ENCODE measurements at regions not wholly inside any gene's neighbourhood (a gene's known extent, or its start where the extent isn't known, plus 50 kb on each side); places are given as distances from the start of the nearest gene placed in this dataset.

DNA sequence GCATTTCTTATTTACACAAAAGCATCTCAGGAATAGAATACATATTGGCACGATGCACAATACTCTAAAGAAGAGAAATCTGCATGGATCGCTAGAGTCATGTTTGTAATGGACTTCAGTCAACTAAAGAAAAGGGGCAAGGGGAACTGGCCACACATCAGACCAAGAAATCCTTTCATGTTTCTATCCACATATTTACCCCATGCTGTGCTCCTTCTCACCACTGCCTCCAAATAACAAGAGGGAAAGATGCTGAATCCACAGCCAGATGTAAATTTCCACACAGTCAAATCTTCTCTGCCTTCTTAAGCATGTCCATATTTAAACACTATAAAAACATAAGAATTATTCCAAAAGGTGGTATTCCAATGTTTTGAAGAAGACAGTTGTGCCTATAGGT is 67.6 kb downstream of the COX18 start:
- FAIRE-seq = no peak

DNA sequence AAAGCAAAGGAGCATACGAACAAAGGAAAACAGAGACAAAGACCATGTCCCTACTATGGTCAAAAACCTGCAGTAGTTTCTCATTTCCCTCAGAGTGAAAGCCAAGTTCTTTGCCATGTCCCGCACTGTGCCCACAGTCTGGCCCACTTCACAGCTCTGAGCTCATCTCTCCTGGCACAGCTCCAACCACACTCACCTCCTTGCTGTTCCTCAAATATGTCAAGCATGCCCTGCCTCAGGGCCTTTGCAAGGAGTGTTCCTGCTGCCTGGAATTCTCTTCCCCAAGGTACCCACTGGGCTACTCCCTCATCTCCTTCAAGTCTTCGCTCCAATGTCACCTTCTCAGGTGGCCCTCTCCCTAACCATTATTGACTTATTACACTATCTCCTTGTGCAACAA is 72.1 kb downstream of the COX18 start:
- FAIRE-seq = no peak

DNA sequence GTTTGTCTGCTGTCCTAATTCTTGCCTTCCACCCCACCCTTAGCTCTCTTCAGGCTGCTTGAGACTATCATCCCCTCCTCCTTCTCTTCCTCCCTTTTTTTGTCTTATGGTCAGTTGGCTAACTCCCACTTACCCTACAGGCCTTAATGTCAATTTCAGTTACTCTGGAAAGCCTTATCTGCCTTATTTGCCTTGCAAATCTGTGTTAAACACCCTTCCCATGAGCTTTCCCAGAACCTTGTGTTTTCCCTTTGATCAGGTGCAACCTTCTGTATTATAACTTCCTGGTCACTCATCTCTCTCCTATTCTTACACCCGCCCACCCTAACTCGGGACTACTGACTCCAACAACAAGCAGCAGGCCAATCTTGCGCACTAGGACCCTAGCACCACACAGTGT is 74.8 kb downstream of the COX18 start:
- no peak for FAIRE-seq

DNA sequence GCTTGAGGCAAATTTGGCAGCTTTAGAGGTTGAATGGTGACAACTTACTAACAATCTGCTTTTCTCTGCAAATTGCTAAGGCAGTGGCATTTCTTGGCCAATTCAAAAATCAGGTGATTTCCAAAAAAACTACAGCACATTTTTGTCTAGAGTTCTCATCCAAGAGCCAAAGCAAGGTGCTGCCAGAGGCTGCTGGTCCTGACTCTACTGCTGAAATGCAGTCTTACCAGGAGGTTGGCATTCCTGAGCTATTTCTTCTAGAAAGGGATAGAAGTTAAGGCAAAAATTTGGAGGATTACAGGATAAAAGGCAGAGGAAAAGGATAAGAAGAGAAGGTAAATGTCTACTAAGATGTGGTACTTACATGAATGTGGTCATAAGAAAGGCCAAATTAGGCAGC is 75.6 kb downstream of the COX18 start:
- no peak for FAIRE-seq

DNA sequence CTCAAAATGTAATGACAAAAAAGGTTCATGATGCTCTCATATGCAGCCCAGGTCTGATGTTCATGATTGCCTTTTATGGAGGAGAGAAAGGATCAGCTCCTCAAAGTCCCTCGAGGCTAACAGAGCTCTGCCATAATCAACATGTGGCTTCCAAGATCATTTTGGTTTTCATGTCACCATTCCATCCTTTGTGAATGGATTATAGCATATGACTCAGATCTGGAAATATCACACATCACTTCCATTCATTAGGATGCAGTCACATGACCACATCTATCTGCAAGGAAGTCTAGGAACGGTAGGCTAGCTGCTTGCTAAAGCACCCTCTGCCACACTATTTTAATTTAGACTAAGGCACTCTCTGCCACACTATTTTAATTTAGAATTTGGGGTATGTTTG is 77.6 kb downstream of the COX18 start:
- FAIRE-seq = no peak

DNA sequence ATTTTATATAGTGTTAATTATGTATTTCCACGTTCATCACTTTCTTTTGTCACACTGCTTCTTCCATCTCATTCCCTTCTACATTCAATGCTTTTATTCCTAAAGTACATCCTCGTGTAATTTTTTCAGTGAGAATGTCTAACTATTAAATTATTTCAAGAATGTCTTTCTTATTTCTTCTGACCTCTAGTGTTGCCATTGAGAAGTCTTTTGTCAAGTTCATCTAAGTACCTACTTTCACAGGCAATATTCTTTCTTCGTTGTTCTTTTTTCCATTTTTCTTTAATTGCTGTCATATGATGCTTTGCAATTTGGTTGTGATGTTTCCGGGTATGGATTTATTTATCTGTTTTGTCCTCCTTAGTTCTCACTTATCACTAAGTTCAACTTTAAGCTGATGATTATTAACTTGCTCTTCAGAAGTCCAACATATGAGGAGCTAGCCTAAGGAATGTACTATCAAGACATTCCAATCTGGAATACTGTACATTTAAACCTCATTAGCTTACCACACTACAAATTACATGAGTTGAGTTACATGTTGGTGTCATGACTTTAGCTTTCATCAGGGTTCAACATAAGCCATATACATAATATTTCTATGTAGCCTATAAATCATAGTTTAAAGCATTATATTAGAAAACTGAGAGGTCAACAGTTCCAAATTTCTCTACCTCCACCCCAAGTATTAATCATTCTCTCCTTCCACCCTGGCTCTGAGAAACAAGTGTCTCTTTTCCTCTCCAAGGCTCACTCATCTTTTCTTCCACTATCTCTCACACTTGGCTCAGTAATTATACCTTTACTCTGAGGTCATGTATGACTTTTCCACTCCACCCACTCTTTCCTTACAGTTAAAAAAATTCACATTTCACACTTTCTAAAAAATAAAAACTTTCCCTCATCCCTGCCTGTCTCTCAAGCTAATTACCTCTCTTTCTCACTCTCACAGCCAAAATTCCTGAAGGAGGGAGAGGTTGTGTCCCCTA is 81.5 kb downstream of the COX18 start:
- FAIRE-seq = no peak

DNA sequence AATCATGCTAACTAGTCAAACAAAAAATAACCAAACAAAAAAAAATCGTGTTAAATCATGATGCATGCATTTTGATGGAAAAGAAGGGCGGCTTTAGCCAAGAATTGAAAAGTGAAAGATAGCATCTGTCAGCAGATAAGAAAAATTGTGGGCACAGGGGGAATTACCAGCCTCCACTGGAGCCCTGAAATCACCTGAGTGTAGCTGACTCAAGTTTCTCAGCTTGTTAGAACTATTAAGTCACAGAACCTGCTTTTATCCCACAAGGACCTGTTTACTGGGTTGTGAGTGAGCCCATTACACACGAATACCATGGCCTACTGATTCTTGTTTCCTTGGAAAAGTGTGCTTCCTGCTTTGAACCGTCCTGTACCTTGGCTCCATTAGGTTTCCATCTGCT is 85.2 kb downstream of the COX18 start:
- no peak for FAIRE-seq

DNA sequence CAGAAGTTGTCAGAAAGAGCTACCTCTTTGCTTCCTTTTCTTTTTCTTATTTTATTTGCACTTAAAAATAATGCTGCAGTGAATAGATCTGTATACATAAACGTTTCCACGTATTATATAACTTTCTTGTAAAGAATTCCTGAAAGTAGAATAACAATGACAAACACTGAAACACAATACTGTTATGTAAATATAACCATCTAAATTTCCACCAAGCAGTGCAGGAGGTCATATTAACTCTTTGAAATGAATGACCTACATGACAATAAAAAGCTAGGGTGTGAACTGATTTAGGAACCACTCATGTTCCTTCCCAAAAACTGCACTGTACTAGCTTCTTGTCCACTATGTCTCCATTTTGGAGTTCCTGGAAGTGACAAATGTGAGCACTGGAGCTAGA is 85.8 kb downstream of the COX18 start:
- FAIRE-seq = no peak

DNA sequence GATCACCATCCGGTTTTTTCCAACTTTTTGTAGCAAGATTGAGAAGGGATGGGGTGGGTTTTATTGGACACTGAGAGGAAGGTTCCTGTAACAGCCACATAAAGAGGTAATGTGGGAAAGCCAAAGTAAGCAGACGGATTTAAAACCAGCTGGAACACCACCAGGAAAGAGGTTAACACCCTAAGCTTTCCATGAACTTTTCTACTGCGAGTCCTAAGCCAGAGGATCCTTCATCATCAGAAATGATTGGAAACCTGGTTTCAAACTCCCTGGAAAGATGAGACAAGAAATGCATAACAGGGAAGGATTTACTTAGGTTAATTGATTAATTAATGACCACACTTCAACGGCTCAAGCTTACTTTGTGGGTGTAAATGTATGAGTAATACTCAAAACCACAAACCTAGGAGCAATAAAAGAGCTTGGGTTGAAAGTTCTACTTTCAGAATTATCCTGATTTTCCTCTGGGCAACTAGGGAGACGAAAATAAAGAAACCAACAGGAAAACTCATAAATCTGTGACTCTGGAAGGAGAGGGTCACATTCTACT is 91.5 kb downstream of the COX18 start:
- FAIRE-seq = no peak

DNA sequence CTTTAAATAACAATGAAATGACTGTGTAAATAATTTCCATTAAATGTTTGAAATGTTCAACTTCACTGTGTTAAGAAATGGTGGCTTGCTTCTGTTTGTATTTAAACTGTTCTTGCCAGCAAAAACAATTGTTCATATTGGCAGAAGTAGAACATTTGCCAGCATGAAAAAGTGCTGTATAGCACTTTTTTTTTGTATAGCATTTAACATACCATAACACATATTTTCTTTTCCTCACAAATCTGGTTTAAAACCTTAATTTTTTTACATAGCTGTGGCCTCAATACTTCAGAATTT is 94.1 kb downstream of the COX18 start:
- no peak for FAIRE-seq

DNA sequence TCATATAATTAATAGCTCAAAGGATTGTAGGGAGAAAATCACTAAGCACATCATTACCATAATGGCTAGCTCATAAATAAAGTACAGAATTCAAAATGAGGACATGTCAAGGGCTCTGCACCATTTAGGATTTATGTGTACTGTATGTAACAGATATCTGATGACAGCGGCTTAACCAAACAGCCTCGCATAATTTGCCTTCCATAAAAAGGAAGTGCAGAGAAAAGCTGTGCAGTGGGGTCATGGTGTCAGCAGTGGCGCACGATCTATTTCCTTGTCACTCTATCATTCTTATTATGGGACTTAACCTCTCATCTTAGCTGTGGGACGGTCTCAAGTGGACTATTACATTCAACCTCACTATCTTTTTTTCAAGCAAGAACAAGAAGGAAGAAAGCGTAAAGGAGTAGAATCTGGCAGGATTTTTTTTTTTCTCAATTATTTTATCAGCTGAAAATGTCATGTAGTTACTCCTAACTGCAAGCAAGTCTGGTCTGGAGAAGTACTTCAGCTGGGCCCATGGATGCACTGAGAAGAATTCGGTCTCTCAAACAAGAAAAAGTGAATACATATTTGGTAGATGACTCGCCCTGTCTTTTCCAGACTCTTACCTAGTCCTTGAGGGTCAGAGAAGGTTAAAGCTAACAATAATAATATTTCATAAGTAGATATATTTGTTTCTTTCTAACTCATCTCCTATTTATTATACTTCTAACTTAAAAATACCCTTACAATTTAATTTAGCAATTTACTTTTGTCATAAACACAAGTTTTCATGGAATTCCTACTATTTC is 94.6 kb downstream of the COX18 start:
- no peak for FAIRE-seq

DNA sequence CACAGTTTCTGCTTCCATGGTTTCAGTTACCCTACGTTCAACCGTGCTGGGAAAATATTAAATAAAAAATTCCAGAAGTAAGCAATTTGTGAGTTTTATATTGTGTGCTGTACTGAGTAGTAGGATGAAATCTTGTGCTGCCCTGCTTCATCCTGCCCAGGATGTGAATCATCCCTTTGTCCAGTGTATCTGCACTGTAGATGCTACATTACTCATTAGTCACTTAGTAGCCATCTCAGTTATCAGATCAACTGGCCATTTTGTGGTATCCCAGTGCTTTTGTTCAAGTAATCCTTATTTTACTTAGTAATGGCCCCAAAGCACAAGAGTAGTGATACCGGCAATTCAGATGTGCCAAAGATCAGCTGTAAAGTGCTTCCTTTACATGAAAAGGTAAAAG is 97.9 kb downstream of the COX18 start:
- no peak for FAIRE-seq

DNA sequence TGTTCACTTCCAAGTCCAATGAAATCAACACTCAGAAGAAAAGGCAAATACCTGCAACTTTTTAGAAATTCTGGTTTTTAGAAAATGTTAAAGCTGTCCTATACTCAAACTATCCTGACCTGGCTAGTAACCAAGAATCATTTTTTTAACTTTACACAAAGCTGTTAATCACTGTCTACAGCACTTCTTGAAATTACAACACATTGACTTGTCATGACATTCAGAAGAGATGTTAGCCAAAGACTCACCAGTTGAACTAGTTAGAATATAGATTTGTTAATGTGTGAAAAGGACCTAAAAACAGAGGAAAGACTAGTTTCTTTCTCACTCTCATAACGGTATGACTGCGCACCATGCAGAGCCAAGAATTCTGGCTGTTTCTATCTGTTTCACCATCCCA is 98.8 kb downstream of the COX18 start:
- FAIRE-seq = no peak

DNA sequence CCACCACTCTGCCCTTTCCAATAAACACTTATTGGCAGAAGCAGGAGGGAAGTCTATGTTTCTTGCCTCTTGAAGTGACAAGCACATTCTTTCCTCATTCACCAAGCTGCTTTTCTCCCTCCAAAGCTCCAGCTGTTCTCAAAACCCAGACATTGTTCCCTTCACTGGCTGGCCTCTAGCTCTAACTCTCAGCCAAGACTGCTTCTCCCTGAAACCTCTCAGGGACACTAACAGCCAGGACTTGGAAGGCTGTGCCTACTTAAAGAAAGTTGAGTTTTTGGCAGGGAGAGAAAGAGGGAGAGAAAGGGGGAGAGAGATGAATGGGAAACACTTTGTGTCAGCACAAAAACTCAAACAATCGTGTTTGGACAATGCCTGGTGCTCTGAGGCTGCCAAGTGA is 99.5 kb downstream of the COX18 start:
- no peak for FAIRE-seq

DNA sequence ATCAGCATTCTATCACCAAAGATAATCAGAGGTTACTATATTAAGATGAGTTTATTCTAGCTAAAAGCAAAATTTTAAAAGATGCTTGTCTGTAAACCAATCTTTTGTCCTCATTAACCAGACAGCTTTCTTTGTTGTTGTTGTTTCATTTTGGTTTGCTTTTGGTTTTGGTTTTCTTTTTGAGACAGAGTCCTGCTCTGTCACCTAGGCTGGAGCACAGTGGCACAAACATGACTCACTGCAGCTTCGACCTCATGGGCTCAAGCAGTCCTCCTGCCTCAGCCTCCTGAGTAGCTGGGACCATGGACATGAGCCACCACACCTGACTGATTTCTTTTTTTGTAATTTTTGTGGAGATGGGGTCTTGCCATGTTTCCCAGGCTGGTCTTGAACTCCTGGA is 102.9 kb downstream of the COX18 start:
- FAIRE-seq = no peak

DNA sequence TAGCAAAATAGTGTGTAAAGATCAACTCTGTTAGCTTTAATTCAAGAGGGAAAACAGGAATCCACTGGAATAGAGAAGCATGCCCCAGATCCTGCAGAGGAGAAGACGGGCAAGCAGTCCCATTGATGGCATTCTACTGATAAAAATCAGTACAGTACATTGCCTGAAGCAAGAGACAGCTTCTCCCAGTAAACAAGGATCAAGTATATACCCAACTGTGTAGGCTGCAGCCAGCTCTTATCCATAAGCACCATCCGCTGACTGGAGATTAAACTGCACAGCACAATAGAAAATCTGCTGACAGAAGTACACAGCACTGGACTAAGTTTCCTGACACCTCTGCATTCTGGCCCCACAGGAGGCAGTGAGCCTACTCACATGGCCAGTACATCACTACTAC is 110.1 kb downstream of the COX18 start:
- no peak for FAIRE-seq

DNA sequence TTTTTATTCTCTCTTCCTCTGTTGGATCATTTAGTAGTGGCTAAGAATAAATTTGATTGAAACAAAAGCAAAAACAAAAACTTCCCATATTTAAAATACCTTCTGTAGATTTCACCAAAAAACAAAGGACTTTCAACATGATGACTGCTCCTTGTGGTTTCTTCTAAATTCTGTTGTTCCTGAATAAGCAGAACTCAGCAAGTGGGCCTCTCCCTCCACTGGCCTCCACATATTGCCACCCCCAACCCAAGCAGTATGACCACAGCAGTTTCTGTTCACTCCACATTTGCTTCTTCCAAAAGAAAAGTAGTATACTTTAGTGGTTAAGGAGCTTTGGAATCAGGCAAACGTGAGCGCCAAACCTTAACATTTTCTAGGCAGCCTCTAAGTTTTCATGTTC is 114.7 kb downstream of the COX18 start:
- no peak for FAIRE-seq

DNA sequence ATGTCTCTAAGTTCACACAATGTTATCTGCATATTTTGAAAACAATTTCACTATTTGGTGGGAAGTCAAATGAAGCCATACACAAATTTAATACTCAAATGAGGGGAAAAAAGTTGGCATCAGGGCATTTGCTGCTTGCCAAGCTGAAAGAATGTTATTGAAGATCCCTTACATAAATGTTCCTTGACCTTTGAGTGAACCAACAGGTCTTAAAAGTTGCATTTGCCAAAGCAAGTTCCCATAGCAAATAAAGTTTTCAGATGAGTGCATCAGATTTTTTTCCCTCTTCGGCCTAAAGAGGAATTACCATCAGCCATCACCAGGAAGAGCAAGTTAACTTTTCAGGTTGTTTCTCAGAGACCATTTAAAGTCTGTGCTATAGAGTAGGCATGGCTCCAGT is 115.9 kb downstream of the COX18 start:
- no peak for FAIRE-seq

DNA sequence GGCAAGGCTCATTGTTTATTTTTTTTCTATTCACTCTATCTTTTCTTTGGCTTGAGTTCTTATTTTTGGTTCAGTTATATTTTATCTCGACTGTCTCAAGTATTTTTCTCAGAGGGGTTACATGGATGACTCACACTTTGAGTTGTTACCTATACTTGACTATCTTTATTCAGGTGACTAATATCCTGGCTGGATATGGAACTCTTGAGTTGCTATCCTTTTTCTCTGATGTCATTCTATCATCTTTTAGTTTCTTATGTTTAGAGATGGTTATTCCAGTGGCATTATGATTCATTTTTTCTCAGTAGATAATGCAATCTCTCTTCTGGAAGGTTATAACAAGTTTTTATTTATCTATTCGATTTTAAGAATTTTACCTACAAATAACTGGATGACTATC is 117.9 kb downstream of the COX18 start:
- no peak for FAIRE-seq

DNA sequence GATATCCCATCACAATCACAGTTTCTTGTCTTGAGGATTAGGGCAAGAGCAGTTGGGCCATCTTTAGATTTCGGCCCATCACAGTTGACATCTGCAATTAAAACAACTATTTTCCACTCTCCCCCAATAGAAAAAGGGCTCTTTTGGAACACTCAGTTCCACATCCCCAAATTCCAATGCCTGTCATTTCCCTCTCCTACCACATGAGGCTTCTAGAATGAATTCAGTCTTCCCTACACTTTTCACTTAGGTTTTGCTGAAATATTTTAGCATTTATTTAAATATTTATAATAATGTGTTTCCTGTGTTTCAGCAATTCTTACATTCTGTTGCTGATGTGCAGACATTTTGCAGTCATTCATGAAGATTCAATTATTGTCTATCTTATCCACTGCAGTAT is 118.4 kb downstream of the COX18 start:
- FAIRE-seq = no peak

DNA sequence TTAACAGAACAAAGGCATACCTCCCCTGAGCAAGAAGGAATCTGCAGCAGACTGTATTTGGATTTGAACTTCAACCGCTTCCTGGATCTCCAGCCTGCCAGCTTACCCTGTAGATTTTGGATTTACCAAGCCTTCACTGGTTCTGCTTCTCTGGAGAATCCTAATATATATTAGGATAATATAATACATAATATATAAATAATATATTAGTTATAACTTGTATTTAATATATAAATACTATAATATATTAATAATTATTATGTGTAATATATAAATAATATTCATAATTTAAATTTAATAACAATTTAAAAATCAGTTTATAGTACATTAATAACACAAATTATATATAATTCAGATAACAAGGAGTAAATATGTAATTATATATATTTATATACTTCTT is 121.4 kb downstream of the COX18 start:
- FAIRE-seq = peak; percentile 93

DNA sequence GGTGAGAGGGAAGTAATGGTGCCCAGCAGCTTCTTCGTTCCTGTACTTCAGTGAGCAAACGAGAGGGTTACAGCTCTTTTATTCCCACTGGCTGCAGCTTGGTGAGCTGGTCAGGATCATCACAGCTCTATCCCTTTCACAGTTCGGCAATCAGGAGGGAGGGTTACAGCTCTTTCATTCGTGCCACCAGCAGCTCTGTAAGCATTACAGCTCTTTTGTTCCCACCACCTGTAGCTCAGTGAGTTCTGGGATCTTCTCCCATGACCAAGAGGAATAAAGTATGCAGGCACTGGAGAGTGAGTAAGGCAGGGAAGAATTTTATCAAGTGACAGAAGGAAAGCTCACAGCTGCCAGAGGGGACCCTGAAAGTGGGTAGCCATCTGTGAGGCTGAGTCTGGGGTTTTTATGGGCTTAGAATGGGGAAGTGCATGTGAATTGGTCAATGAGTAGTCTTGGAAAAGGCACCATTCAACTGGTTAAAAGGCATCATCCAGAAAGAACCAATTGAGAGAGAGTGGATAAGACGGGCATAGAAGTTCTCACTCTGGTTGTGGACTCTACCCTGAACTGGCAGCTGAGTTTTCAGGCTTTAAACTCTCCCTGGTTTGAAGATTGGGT is 123.7 kb downstream of the COX18 start:
- no peak for FAIRE-seq

DNA sequence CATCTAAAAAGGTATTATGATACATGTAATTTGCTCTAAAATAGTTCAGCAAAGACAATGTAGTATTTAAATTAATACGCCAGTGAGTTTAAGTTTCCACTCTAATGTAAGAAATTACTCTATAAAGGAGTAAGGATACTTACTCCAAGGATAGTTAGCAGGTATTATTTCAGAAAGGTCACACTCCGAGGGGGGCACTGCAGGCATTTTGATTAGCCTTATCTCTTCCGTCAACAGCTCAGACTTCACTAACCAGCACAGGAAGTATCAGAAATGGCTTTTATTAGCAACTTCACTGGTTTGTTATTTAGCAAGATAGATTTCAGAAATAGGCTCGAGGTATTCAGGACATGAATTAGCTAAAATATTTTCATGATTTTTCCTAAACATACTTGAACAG is 127.0 kb downstream of the COX18 start:
- FAIRE-seq = no peak

DNA sequence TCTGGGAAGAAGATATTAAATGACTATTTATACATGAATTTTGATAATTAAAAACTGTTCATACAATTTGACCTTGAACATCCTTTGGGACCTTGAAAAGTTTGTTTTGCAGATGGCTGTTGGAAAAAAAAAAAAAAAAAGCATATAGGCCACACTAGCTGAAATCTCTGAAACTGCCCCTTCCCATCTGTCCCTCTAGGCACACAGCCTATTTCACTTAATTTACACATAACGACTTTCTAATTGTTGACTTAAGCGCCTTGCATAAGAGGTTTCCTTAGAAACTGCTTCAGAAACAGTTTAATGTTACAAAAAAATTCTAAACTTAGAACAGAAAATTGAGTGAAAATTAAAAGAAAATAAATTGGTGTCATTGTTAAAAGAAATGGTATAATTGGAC is 131.0 kb downstream of the COX18 start:
- FAIRE-seq = no peak

All from TTC549 (cell line).